ENCODE measurements at regions not wholly inside any gene's neighbourhood (a gene's known extent, or its start where the extent isn't known, plus 50 kb on each side); places are given as distances from the start of the nearest gene placed in this dataset.

- no peak for DNase-seq (ENCODE audit: low read depth)
These were observed 167.6 kb downstream of the TMEM38B start for GRCh38 chr9:105861972-105862371.

- no peak for DNase-seq (ENCODE audit: low read depth)
These were observed 170.0 kb downstream of the TMEM38B start for GRCh38 chr9:105864248-105864898.

GRCh38 chr9:105865285-105865684 lies 170.9 kb downstream of the TMEM38B start:
- DNase-seq (ENCODE audit: low read depth) = no peak

GRCh38 chr9:105871540-105871939 lies 177.2 kb downstream of the TMEM38B start:
- DNase-seq (ENCODE audit: low read depth) = no peak

GRCh38 chr9:105873801-105874200 lies 179.5 kb downstream of the TMEM38B start:
- no peak for DNase-seq (ENCODE audit: low read depth)

- DNase-seq (ENCODE audit: low read depth) = no peak
These were observed 183.4 kb downstream of the TMEM38B start for GRCh38 chr9:105877721-105878120.

GRCh38 chr9:105879181-105879580 lies 184.8 kb downstream of the TMEM38B start:
- DNase-seq (ENCODE audit: low read depth) = no peak

- DNase-seq (ENCODE audit: low read depth) = no peak
These were observed 186.2 kb downstream of the TMEM38B start for GRCh38 chr9:105880517-105880916.

- no peak for DNase-seq (ENCODE audit: low read depth)
These were observed 186.7 kb downstream of the TMEM38B start for GRCh38 chr9:105881021-105881420.

- DNase-seq (ENCODE audit: low read depth) = peak; percentile 25
These were observed 187.5 kb downstream of the TMEM38B start for GRCh38 chr9:105881654-105882349.

GRCh38 chr9:105883847-105884246 lies 189.5 kb downstream of the TMEM38B start:
- DNase-seq (ENCODE audit: low read depth) = peak; percentile 33

- no peak for DNase-seq (ENCODE audit: low read depth)
These were observed 190.1 kb downstream of the TMEM38B start for GRCh38 chr9:105884416-105884815.

- DNase-seq (ENCODE audit: low read depth) = no peak
These were observed 191.8 kb downstream of the TMEM38B start for GRCh38 chr9:105886136-105886535.

GRCh38 chr9:105887679-105888078 lies 193.3 kb downstream of the TMEM38B start:
- peak; percentile 42 for DNase-seq (ENCODE audit: low read depth)

GRCh38 chr9:105890046-105890822 lies 195.9 kb downstream of the TMEM38B start:
- no peak for DNase-seq (ENCODE audit: low read depth)

- no peak for DNase-seq (ENCODE audit: low read depth)
These were observed 205.8 kb downstream of the TMEM38B start for GRCh38 chr9:105900123-105900522.

- DNase-seq (ENCODE audit: low read depth) = peak; percentile 56
These were observed 207.3 kb downstream of the TMEM38B start for GRCh38 chr9:105901514-105902109.

GRCh38 chr9:105908069-105908468 lies 213.7 kb downstream of the TMEM38B start:
- DNase-seq (ENCODE audit: low read depth) = no peak

- DNase-seq (ENCODE audit: low read depth) = no peak
These were observed 217.0 kb downstream of the TMEM38B start for GRCh38 chr9:105911104-105911911.

GRCh38 chr9:105912157-105912862 lies 218.0 kb downstream of the TMEM38B start:
- DNase-seq (ENCODE audit: low read depth) = no peak
